Spleen (tissue), 11 donors: ENCODE measurements at regions not wholly inside any gene's neighbourhood (a gene's known extent, or its start where the extent isn't known, plus 50 kb on each side); places are given as distances from the start of the nearest gene placed in this dataset.

Experiments
- DNase-seq: peaks from one replicate; pipeline ENCODE4 v3.0.0-alpha.2; 2020
- H3K27ac ChIP-seq, 8 donors: fragments of 200-600 bp; sonication (generic) in 7 of 8; 1 replicate in 4 of 8; 2 replicates in 4 of 8; pipeline versions ENCODE4 v1.5.0 to v1.8.0; 2016 to 2021; ENCODE audit warnings: inconsistent platforms in 4 of 8, mild to moderate bottlenecking in 4 of 8, moderate library complexity in 1 of 8
- H3K27me3 ChIP-seq, 7 donors: fragments of 200-600 bp; sonication (generic) in 6 of 7; replicated peaks in 1 of 7; 1 replicate in 4 of 7; 2 replicates in 3 of 7; pipeline versions ENCODE4 v1.5.0 to v1.8.0; 2016 to 2021; ENCODE audit warnings: inconsistent platforms in 3 of 7, mild to moderate bottlenecking in 1 of 7
- H3K36me3 ChIP-seq, 6 donors: fragments of 200-600 bp; sonication (generic) in 5 of 6; 1 replicate in 4 of 6; 2 replicates in 2 of 6; pipeline versions ENCODE4 v1.5.0 to v1.8.0; 2016 to 2021; ENCODE audit warnings: inconsistent platforms in 2 of 6
- H3K4me1 ChIP-seq, 6 donors: fragments of 200-600 bp; sonication (generic) in 5 of 6; 1 replicate in 3 of 6; 2 replicates in 3 of 6; pipeline versions ENCODE4 v1.5.0 to v1.8.0; 2016 to 2021; ENCODE audit warnings: inconsistent platforms in 3 of 6
- H3K4me3 ChIP-seq, 8 donors: fragments of 200-600 bp; sonication (generic) in 7 of 8; 1 replicate in 4 of 8; 2 replicates in 4 of 8; pipeline versions ENCODE4 v1.5.0 to v1.8.0; 2016 to 2021; ENCODE audit warnings: inconsistent platforms in 4 of 8, mild to moderate bottlenecking in 4 of 8, moderate library complexity in 2 of 8
- H3K9me3 ChIP-seq, 8 donors: fragments of 200-600 bp; sonication (generic) in 7 of 8; 1 replicate in 4 of 8; 2 replicates in 4 of 8; pipeline versions ENCODE4 v1.5.0 to v1.8.0; 2016 to 2021; ENCODE audit warnings: inconsistent platforms in 4 of 8
- POLR2A ChIP-seq, 3 donors: fragments of 450-650 bp; IDR thresholded peaks; one replicate each; pipeline ENCODE4 v1.5.1; 2017; ENCODE audit warnings: antibody characterized with exemption in 3 of 3, mild to moderate bottlenecking in 1 of 3
- POLR2AphosphoS5 ChIP-seq, 3 donors: sonication (generic); formaldehyde crosslinking; IDR thresholded peaks; one replicate each; pipeline ENCODE4 v1.5.1; 2017; ENCODE audit warnings: antibody characterized with exemption in 3 of 3
- WGBS, 5 donors: extraction: QIAGEN DNeasy Blood & Tissue Kit in 3 of 5; methylation state at CpG; one replicate each; pipeline versions ENCODE4 v1.1.5 to v1.1.7; 2013 to 2018; 5-methylcytosine and 5-hydroxymethylcytosine counted together
- intact Hi-C: fragments of 100-400 bp; cut with DNase I; formaldehyde crosslinking; loops from one replicate; pipeline ENCODE4 v1.15.0; 2023; ENCODE audit warnings: low total_unique reads
- TF ChIP-seq, protein P1 (sequence below), 11 experiments: fragments of 200-600 bp in 7 of 11; fragments of 450-650 bp in 4 of 11; sonication (generic) in 4 of 11; IDR thresholded peaks in 8 of 11; conservative IDR thresholded peaks in 3 of 11; 1 replicate in 7 of 11; 2 replicates in 4 of 11; pipeline versions ENCODE4 v1.4.0 to v1.8.0; 2016 to 2021; ENCODE audit warnings: antibody characterized with exemption in 11 of 11, inconsistent platforms in 4 of 11, mild to moderate bottlenecking in 1 of 11
- donor health status: healthy with polysubstance abuse.
- donor health status: DM: no; HTN: no; CAD: no; lungs with moderate emphysema.
- donor health status: DM: no; HTN: no; CAD: no.
- donor health status: Bipolar disorder and iron deficiency.
- donor health status: healthy.
- donor health status: DM: no; HTN: no; CAD: no.
- donor health status: DM: yes; HTN: yes; CAD: no.

DNA sequence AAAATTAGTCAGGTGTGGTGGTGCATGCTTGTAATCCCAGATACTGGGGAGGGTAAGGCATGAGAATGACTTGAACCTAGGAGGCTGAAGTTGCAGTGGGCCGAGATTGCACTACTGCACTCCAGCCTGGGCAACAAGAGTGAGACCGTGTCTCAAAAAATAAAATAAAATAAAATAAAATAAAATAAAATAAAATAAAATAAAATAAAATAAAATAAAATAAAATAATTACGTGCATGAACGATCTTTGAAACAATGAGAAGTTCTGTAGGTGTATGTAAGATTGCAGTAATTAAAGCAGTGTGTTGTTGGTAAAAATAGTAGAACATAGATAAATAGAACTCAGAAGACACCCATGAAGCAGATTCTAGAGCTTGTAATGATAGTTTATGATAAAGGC is 348.5 kb downstream of the ANKRD30A start:
- no peak for DNase-seq
- Histone ChIP-seq H3K4me1 (no peaks in the 10 kb centered on the region), H3K27ac (no peak overlapping the region), H3K4me3 (no peak overlapping the region), H3K27me3 (no peaks in the 10 kb centered on the region), H3K36me3 (no peaks in the 10 kb centered on the region), H3K9me3 (peaks cover 0 to 55% (median 10%) of the 10 kb centered on the region in 8 donors)
- intact Hi-C loops = no loop called here
- TF ChIP-seq POLR2A (IDR thresholded peaks at IDR 0.05) = no peak
- TF ChIP-seq, protein P1, sequence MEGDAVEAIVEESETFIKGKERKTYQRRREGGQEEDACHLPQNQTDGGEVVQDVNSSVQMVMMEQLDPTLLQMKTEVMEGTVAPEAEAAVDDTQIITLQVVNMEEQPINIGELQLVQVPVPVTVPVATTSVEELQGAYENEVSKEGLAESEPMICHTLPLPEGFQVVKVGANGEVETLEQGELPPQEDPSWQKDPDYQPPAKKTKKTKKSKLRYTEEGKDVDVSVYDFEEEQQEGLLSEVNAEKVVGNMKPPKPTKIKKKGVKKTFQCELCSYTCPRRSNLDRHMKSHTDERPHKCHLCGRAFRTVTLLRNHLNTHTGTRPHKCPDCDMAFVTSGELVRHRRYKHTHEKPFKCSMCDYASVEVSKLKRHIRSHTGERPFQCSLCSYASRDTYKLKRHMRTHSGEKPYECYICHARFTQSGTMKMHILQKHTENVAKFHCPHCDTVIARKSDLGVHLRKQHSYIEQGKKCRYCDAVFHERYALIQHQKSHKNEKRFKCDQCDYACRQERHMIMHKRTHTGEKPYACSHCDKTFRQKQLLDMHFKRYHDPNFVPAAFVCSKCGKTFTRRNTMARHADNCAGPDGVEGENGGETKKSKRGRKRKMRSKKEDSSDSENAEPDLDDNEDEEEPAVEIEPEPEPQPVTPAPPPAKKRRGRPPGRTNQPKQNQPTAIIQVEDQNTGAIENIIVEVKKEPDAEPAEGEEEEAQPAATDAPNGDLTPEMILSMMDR (IDR thresholded peaks at IDR 0.05 in 8 of 11, conservative IDR thresholded peaks at IDR 0.05 in 3 of 11) = no peak
- WGBS, 5 donors = 86 to 92% (median 91%) methylated on average over 4 of the region's 4 CpGs

DNA sequence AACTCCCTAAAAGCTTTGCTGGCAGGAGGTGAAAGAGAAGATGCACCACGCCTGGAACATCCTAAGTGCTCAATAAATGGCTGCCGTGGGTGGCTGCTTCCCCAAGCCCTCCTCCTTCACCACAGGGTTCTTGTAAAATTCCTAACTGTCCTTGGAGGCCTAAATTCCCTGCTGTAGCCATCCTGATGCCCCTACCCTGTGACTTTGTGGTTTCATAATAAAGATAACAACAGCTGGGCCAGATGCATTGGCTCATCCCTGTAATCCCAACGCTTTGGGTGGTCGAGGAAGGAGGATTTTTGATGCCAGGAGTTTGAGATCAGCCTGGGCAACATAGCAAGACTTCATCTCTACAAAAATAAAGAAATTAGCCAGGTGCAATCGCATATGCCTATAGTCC is 341.8 kb downstream of the ANKRD30A start:
- 67 to 78% (median 76%) methylated on average over 5 of the region's 5 CpGs for WGBS, 5 donors
- no peak overlapping the region for H3K27ac ChIP-seq

DNA sequence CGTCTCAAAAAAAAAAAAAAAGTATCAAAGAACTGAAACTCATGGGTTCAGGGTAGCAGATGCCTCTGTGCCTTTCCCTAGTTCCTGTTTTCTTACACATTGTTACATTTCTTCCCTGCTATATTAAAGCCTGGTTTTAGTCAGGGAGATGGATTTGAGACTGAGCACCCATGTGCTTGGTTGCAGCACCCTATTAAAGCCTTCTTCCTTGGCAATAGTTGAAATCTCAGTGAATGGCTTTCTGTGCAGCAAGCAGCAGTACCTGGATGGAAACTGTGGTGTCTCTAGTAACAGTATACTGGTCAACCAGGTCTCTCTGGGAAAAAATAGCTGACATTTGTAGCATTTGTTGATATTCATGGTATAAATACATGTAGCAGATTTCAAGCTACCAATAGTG is 331.1 kb downstream of the ANKRD30A start:
- intact Hi-C loops = no loop called here
- 89 to 92% (median 89%) methylated on average over 1 of the region's 1 CpG for WGBS, 5 donors
- H3K36me3 ChIP-seq = no peaks in the 10 kb centered on the region
- no peak for DNase-seq
- H3K9me3 ChIP-seq = peaks cover 0 to 89% (median 35%) of the 10 kb centered on the region in 8 donors
- H3K4me1 ChIP-seq = no peaks in the 10 kb centered on the region
- no peaks in the 10 kb centered on the region for H3K27me3 ChIP-seq
- TF ChIP-seq, protein P1 (IDR thresholded peaks at IDR 0.05 in 8 of 11, conservative IDR thresholded peaks at IDR 0.05 in 3 of 11) = no peak
- TF ChIP-seq POLR2A (IDR thresholded peaks at IDR 0.05) (no peak), POLR2AphosphoS5 (IDR thresholded peaks at IDR 0.05) (no peak)
- H3K4me3 ChIP-seq = no peak overlapping the region
- H3K27ac ChIP-seq = no peak overlapping the region

More for the DNA sequence above, 341.8 kb downstream of the ANKRD30A start:
- no peak for DNase-seq
- no peak for TF ChIP-seq POLR2AphosphoS5 (IDR thresholded peaks at IDR 0.05)
- no peak for TF ChIP-seq POLR2A (IDR thresholded peaks at IDR 0.05)
- TF ChIP-seq, protein P1 (IDR thresholded peaks at IDR 0.05 in 8 of 11, conservative IDR thresholded peaks at IDR 0.05 in 3 of 11) = no peak
- Histone ChIP-seq H3K27me3 (no peaks in the 10 kb centered on the region), H3K9me3 (peaks cover 0 to 78% (median 16%) of the 10 kb centered on the region in 8 donors), H3K36me3 (no peaks in the 10 kb centered on the region), H3K4me1 (no peaks in the 10 kb centered on the region), H3K4me3 (no peak overlapping the region)
- intact Hi-C loops = no loop called here

DNA sequence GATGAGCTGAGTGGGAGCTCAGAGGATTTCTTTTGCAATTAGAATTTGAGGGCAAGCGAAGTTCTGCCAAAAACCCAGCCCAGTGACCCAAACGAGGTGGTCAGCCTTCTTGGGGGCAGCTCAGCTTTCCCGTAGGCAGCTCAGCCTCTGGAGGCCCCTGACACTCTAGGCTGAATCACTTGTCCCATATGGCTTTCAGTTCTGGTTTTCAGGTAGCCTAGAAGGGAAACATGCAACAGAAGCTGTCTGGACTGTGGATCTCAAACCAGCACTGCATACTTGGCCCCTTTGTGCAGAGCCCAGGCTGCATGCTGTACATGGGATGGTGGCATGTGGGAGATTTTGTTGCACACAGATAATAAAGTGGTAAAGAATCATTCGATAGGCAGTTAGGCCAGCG is 322.8 kb downstream of the ANKRD30A start:
- Histone ChIP-seq H3K4me1 (no peaks in the 10 kb centered on the region), H3K9me3 (peaks cover 0 to 38% (median 6%) of the 10 kb centered on the region in 8 donors), H3K4me3 (no peak overlapping the region), H3K27me3 (no peaks in the 10 kb centered on the region), H3K27ac (no peak overlapping the region), H3K36me3 (no peaks in the 10 kb centered on the region)
- no peak for TF ChIP-seq POLR2AphosphoS5 (IDR thresholded peaks at IDR 0.05)
- no peak for TF ChIP-seq POLR2A (IDR thresholded peaks at IDR 0.05)
- TF ChIP-seq, protein P1 (IDR thresholded peaks at IDR 0.05 in 8 of 11, conservative IDR thresholded peaks at IDR 0.05 in 3 of 11) = no peak
- 56 to 62% (median 59%) methylated on average over 5 of the region's 5 CpGs for WGBS, 5 donors
- DNase-seq = no peak
- intact Hi-C loops = no loop called here
